ENCODE measurements at regions not wholly inside any gene's neighbourhood (a gene's known extent, or its start where the extent isn't known, plus 50 kb on each side); places are given as distances from the start of the nearest gene placed in this dataset.

DNA sequence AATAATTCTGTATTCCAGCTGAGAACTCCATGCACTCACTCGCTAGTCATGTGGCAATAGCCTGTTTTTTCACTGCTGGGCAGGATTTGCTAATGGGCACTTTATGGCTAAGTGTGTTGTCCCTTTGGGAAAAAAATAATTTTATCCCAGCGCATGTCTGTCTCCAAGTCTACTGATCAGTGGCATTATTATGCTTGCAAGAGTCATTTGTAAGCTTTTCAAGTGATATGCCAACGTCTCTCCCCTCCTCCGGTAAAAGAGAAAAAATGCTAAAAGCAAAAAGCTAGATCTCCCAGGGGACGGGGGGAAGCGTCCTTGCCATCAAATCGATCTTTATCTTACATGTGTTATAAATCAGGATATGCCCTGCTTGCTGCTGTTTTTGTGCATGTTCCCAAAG lies 407.7 kb downstream of the CDH26 start:
- TF ChIP-seq, protein P1, sequence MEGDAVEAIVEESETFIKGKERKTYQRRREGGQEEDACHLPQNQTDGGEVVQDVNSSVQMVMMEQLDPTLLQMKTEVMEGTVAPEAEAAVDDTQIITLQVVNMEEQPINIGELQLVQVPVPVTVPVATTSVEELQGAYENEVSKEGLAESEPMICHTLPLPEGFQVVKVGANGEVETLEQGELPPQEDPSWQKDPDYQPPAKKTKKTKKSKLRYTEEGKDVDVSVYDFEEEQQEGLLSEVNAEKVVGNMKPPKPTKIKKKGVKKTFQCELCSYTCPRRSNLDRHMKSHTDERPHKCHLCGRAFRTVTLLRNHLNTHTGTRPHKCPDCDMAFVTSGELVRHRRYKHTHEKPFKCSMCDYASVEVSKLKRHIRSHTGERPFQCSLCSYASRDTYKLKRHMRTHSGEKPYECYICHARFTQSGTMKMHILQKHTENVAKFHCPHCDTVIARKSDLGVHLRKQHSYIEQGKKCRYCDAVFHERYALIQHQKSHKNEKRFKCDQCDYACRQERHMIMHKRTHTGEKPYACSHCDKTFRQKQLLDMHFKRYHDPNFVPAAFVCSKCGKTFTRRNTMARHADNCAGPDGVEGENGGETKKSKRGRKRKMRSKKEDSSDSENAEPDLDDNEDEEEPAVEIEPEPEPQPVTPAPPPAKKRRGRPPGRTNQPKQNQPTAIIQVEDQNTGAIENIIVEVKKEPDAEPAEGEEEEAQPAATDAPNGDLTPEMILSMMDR (IDR thresholded peaks at IDR 0.05), result no peak
- no peak for TF ChIP-seq POLR2A (IDR thresholded peaks at IDR 0.05)

Measured in stomach (tissue), 4 donors.